ENCODE measurements at regions not wholly inside any gene's neighbourhood (a gene's known extent, or its start where the extent isn't known, plus 50 kb on each side); places are given as distances from the start of the nearest gene placed in this dataset.

DNA sequence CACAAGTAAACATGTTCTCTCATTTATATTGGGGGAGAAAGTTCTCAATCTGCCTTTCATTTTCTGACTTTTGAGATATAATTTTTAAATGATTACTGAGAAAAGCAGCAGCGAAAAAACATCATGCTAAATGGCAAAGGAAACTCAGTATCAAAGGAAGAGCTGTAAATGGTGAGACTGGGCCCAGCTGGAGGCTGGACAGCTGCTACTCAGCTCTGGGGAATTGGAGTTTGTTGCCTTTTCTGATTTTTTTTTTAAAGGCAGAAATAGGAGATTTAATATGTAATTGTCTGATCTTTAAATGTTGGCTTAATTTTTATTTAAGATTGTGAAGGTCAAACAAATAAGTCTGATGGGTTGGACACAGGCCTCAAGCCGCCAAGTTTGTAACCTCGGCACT lies 137.1 kb upstream of the TACR1 start:
- TF ChIP-seq POLR2A (IDR thresholded peaks at IDR 0.05) (no peak), POLR2AphosphoS5 (IDR thresholded peaks at IDR 0.05) (no peak)
- TF ChIP-seq, protein P1, sequence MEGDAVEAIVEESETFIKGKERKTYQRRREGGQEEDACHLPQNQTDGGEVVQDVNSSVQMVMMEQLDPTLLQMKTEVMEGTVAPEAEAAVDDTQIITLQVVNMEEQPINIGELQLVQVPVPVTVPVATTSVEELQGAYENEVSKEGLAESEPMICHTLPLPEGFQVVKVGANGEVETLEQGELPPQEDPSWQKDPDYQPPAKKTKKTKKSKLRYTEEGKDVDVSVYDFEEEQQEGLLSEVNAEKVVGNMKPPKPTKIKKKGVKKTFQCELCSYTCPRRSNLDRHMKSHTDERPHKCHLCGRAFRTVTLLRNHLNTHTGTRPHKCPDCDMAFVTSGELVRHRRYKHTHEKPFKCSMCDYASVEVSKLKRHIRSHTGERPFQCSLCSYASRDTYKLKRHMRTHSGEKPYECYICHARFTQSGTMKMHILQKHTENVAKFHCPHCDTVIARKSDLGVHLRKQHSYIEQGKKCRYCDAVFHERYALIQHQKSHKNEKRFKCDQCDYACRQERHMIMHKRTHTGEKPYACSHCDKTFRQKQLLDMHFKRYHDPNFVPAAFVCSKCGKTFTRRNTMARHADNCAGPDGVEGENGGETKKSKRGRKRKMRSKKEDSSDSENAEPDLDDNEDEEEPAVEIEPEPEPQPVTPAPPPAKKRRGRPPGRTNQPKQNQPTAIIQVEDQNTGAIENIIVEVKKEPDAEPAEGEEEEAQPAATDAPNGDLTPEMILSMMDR (IDR thresholded peaks at IDR 0.05): no peak

Data from stomach (tissue), 4 donors.